LNCAP (cell line): ENCODE measurements at regions not wholly inside any gene's neighbourhood (a gene's known extent, or its start where the extent isn't known, plus 50 kb on each side); places are given as distances from the start of the nearest gene placed in this dataset.

ENCODE experiments used
- CTCF ChIP-seq: fragments of 450-650 bp; IDR thresholded peaks from 2 replicates; pipeline ENCODE4 v1.5.1; 2017; ENCODE audit warnings: mild to moderate bottlenecking

GRCh38 chr5:13107537-13107936 lies 837.0 kb downstream of the DNAH5 start:
- TF ChIP-seq CTCF: no peak

GRCh38 chr5:13081116-13081515 lies 863.4 kb downstream of the DNAH5 start:
- TF ChIP-seq CTCF: no peak

GRCh38 chr5:13063088-13063487 lies 881.4 kb downstream of the DNAH5 start:
- TF ChIP-seq CTCF: no peak

GRCh38 chr5:13045897-13046551 lies 898.5 kb downstream of the DNAH5 start:
- TF ChIP-seq CTCF: no peak

- TF ChIP-seq CTCF: no peak
These were observed 910.4 kb downstream of the DNAH5 start for GRCh38 chr5:13034061-13034460.

GRCh38 chr5:13029211-13029610 lies 915.3 kb downstream of the DNAH5 start:
- TF ChIP-seq CTCF: no peak

- TF ChIP-seq CTCF: no peak
These were observed 916.6 kb downstream of the DNAH5 start for GRCh38 chr5:13027874-13028273.

GRCh38 chr5:13019729-13020128 lies 924.8 kb downstream of the DNAH5 start:
- no peak for TF ChIP-seq CTCF
